ENCODE measurements at regions not wholly inside any gene's neighbourhood (a gene's known extent, or its start where the extent isn't known, plus 50 kb on each side); places are given as distances from the start of the nearest gene placed in this dataset.

- Histone ChIP-seq H3K27ac (no peak overlapping the region), H3K4me3 (no peak overlapping the region), H3K9me3 (no peaks in the 10 kb centered on the region), H3K27me3 (replicated peaks; ENCODE audit: insufficient read depth) (no peaks in the 10 kb centered on the region), H3K36me3 (no peaks in the 10 kb centered on the region), H3K4me1 (ENCODE audit: control insufficient read depth in 1 of 2, low read depth in 2 of 2) (peaks cover 0 to 7% of the 10 kb centered on the region in 2 donors)
- DNase-seq (ENCODE audit: low spot score) (no peak), ATAC-seq (ENCODE audit: insufficient number of reproducible peaks, low FRiP score, low read depth) (no peak)
- no peak for TF ChIP-seq CTCF (IDR thresholded peaks at IDR 0.05)
These were observed 148.8 kb downstream of the ENGASE start for GRCh38 chr17:79223471-79223870.

- Histone ChIP-seq H3K4me1 (ENCODE audit: control insufficient read depth in 1 of 2, low read depth in 2 of 2) (peaks cover 0 to under 1% of the 10 kb centered on the region in 2 donors), H3K36me3 (no peaks in the 10 kb centered on the region), H3K9me3 (no peaks in the 10 kb centered on the region), H3K4me3 (no peak overlapping the region), H3K27me3 (replicated peaks; ENCODE audit: insufficient read depth) (no peaks in the 10 kb centered on the region), H3K27ac (no peak overlapping the region)
- DNase-seq (ENCODE audit: low spot score), result no peak
- ATAC-seq (ENCODE audit: insufficient number of reproducible peaks, low FRiP score, low read depth), result no peak
- TF ChIP-seq CTCF (IDR thresholded peaks at IDR 0.05), result no peak
These were observed 147.0 kb downstream of the ENGASE start for GRCh38 chr17:79221597-79221996.

- no peaks in the 10 kb centered on the region for H3K36me3 ChIP-seq
These were observed 146.2 kb downstream of the ENGASE start for GRCh38 chr17:79220713-79221291.

GRCh38 chr17:79220201-79220712, 145.6 kb downstream of the ENGASE start:
- DNase-seq (ENCODE audit: low spot score) (no peak), ATAC-seq (ENCODE audit: insufficient number of reproducible peaks, low FRiP score, low read depth) (no peak)
- H3K27me3 ChIP-seq (replicated peaks; ENCODE audit: insufficient read depth), result no peaks in the 10 kb centered on the region
- H3K9me3 ChIP-seq, result no peaks in the 10 kb centered on the region
- TF ChIP-seq CTCF (IDR thresholded peaks at IDR 0.05), result no peak
- no peaks in the 10 kb centered on the region for H3K36me3 ChIP-seq
- H3K4me3 ChIP-seq, result peak overlapping the region; percentile 2
- H3K27ac ChIP-seq, result no peak overlapping the region
- no peaks in the 10 kb centered on the region for H3K4me1 ChIP-seq (ENCODE audit: control insufficient read depth in 1 of 2, low read depth in 2 of 2)

More at GRCh38 chr17:79220713-79221291, 146.2 kb downstream of the ENGASE start:
- Histone ChIP-seq H3K9me3 (no peaks in the 10 kb centered on the region), H3K4me3 (peak overlapping the region; percentile 2), H3K4me1 (ENCODE audit: control insufficient read depth in 1 of 2, low read depth in 2 of 2) (no peaks in the 10 kb centered on the region), H3K27ac (no peak overlapping the region), H3K27me3 (replicated peaks; ENCODE audit: insufficient read depth) (no peaks in the 10 kb centered on the region)
- ATAC-seq (ENCODE audit: insufficient number of reproducible peaks, low FRiP score, low read depth) (no peak), DNase-seq (ENCODE audit: low spot score) (no peak)
- no peak for TF ChIP-seq CTCF (IDR thresholded peaks at IDR 0.05)

GRCh38 chr17:79219208-79219935, 144.7 kb downstream of the ENGASE start:
- DNase-seq (ENCODE audit: low spot score), result no peak
- Histone ChIP-seq H3K9me3 (no peaks in the 10 kb centered on the region), H3K27ac (no peak overlapping the region), H3K36me3 (no peaks in the 10 kb centered on the region), H3K27me3 (replicated peaks; ENCODE audit: insufficient read depth) (no peaks in the 10 kb centered on the region), H3K4me3 (no peak overlapping the region), H3K4me1 (ENCODE audit: control insufficient read depth in 1 of 2, low read depth in 2 of 2) (no peaks in the 10 kb centered on the region)
- no peak for TF ChIP-seq CTCF (IDR thresholded peaks at IDR 0.05)
- ATAC-seq (ENCODE audit: insufficient number of reproducible peaks, low FRiP score, low read depth), result no peak

Measured in thoracic aorta (tissue), 2 donors.